Lower leg skin (tissue), 3 donors: ENCODE measurements at regions not wholly inside any gene's neighbourhood (a gene's known extent, or its start where the extent isn't known, plus 50 kb on each side); places are given as distances from the start of the nearest gene placed in this dataset.

Experiments used
- POLR2A ChIP-seq, 2 donors: fragments of 450-650 bp; IDR thresholded peaks; one replicate each; pipeline ENCODE4 v1.6.1; 2016 to 2017; ENCODE audit warnings: antibody characterized with exemption in 2 of 2, mild to moderate bottlenecking in 1 of 2, moderate library complexity in 1 of 2
- TF ChIP-seq, protein P1 (sequence below), 3 donors: fragments of 450-650 bp; IDR thresholded peaks; one replicate each; pipeline ENCODE4 v1.5.1; 2016; ENCODE audit warnings: antibody characterized with exemption in 3 of 3, mild to moderate bottlenecking in 3 of 3, moderate library complexity in 2 of 3

GRCh38 chr7:131836733-131837132 is 280.3 kb upstream of the PODXL start:
- TF ChIP-seq, protein P1, sequence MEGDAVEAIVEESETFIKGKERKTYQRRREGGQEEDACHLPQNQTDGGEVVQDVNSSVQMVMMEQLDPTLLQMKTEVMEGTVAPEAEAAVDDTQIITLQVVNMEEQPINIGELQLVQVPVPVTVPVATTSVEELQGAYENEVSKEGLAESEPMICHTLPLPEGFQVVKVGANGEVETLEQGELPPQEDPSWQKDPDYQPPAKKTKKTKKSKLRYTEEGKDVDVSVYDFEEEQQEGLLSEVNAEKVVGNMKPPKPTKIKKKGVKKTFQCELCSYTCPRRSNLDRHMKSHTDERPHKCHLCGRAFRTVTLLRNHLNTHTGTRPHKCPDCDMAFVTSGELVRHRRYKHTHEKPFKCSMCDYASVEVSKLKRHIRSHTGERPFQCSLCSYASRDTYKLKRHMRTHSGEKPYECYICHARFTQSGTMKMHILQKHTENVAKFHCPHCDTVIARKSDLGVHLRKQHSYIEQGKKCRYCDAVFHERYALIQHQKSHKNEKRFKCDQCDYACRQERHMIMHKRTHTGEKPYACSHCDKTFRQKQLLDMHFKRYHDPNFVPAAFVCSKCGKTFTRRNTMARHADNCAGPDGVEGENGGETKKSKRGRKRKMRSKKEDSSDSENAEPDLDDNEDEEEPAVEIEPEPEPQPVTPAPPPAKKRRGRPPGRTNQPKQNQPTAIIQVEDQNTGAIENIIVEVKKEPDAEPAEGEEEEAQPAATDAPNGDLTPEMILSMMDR (IDR thresholded peaks at IDR 0.05), result no peak
- TF ChIP-seq POLR2A (IDR thresholded peaks at IDR 0.05), result no peak
